Gastrocnemius medialis (tissue), 4 donors: ENCODE measurements at regions not wholly inside any gene's neighbourhood (a gene's known extent, or its start where the extent isn't known, plus 50 kb on each side); places are given as distances from the start of the nearest gene placed in this dataset.

Experiments used
- ATAC-seq, 2 donors: fragments of 150-250 bp; one replicate each; pipeline ENCODE4 v1.9.1; 2016
- DNase-seq, 2 donors: peaks; one replicate each; pipeline ENCODE4 v3.0.0-alpha.2; 2019
- H3K27ac ChIP-seq, 4 donors: fragments of 200-600 bp; sonication (generic); 1 replicate in 1 of 4; 2 replicates in 3 of 4; pipeline ENCODE4 v1.5.1; 2016 to 2018; ENCODE audit warnings: mild to moderate bottlenecking in 2 of 4, moderate library complexity in 1 of 4
- H3K27me3 ChIP-seq, 3 donors: fragments of 200-600 bp; sonication (generic) in 2 of 3; 1 replicate in 1 of 3; 2 replicates in 2 of 3; pipeline versions ENCODE4 v1.5.1 to v1.6.0; 2016 to 2019; ENCODE audit warnings: mild to moderate bottlenecking in 1 of 3, moderate library complexity in 1 of 3
- H3K36me3 ChIP-seq, 2 donors: fragments of 200-600 bp; sonication (generic) in 1 of 2; one replicate each; pipeline ENCODE4 v1.5.1; 2017 to 2018
- H3K4me1 ChIP-seq, 2 donors: fragments of 200-600 bp; sonication (generic) in 1 of 2; one replicate each; pipeline ENCODE4 v1.5.1; 2016 to 2017; ENCODE audit warnings: mild to moderate bottlenecking in 2 of 2
- H3K4me3 ChIP-seq, 4 donors: fragments of 200-600 bp; sonication (generic) in 3 of 4; 1 replicate in 1 of 4; 2 replicates in 3 of 4; pipeline ENCODE4 v1.5.1; 2016 to 2019; ENCODE audit warnings: mild to moderate bottlenecking in 2 of 4
- H3K9me3 ChIP-seq, 3 donors: fragments of 200-600 bp; sonication (generic) in 2 of 3; 1 replicate in 1 of 3; 2 replicates in 2 of 3; pipeline ENCODE4 v1.5.1; 2016 to 2019
- POLR2A ChIP-seq, 2 donors: fragments of 450-650 bp; IDR thresholded peaks; one replicate each; pipeline ENCODE4 v1.6.1; 2017; ENCODE audit warnings: antibody characterized with exemption in 2 of 2, mild to moderate bottlenecking in 2 of 2, moderate library complexity in 2 of 2
- in situ Hi-C, 4 donors: fragments of 200-750 bp; cut with MboI; loops; one replicate each; pipeline versions ENCODE4 v1.15.0 to v1.8.0; 2017; ENCODE audit warnings: low sequenced_read_pairs in 4 of 4
- intact Hi-C: fragments of 100-400 bp; cut with DNase I; formaldehyde crosslinking; loops from one replicate; pipeline ENCODE4 v1.15.1; 2023; ENCODE audit warnings: low total_unique reads
- TF ChIP-seq, protein P1 (sequence below), 5 experiments: fragments of 450-650 bp in 3 of 5; fragments of 200-600 bp in 2 of 5; sonication (generic) in 2 of 5; IDR thresholded peaks in 4 of 5; conservative IDR thresholded peaks in 1 of 5; 1 replicate in 4 of 5; 2 replicates in 1 of 5; pipeline ENCODE4 v1.5.1; 2016 to 2019; ENCODE audit warnings: antibody characterized with exemption in 5 of 5, mild to moderate bottlenecking in 3 of 5, moderate library complexity in 3 of 5

DNA sequence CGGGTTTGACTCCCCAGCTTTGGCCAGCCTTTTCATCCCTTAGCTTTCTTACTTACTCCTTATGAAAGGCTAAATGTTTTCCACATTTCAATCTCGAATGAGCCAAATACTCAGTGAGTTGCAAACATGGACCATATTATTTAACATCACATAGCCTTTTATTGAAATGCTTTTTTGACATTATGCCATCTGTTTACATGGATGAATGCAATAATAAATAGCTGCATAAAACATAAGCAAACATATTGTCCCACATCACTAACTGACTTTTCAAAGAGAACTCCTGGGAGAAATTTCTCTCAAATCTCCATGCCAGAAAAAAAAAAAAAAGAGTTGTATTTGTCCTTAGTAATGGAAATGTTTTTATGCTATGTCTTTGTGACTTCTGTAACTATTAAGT, 134.9 kb downstream of the LSMEM1 start:
- intact Hi-C loops (no loop called here), in situ Hi-C loops (no loop called here)
- TF ChIP-seq POLR2A (IDR thresholded peaks at IDR 0.05), result no peak
- TF ChIP-seq, protein P1, sequence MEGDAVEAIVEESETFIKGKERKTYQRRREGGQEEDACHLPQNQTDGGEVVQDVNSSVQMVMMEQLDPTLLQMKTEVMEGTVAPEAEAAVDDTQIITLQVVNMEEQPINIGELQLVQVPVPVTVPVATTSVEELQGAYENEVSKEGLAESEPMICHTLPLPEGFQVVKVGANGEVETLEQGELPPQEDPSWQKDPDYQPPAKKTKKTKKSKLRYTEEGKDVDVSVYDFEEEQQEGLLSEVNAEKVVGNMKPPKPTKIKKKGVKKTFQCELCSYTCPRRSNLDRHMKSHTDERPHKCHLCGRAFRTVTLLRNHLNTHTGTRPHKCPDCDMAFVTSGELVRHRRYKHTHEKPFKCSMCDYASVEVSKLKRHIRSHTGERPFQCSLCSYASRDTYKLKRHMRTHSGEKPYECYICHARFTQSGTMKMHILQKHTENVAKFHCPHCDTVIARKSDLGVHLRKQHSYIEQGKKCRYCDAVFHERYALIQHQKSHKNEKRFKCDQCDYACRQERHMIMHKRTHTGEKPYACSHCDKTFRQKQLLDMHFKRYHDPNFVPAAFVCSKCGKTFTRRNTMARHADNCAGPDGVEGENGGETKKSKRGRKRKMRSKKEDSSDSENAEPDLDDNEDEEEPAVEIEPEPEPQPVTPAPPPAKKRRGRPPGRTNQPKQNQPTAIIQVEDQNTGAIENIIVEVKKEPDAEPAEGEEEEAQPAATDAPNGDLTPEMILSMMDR (IDR thresholded peaks at IDR 0.05 in 4 of 5, conservative IDR thresholded peaks at IDR 0.05 in 1 of 5), result no peak
- ATAC-seq (no peak), DNase-seq (no peak)
- Histone ChIP-seq H3K4me1 (no peaks in the 10 kb centered on the region), H3K27me3 (no peaks in the 10 kb centered on the region), H3K27ac (no peak overlapping the region), H3K36me3 (no peaks in the 10 kb centered on the region), H3K4me3 (no peak overlapping the region), H3K9me3 (no peaks in the 10 kb centered on the region)

DNA sequence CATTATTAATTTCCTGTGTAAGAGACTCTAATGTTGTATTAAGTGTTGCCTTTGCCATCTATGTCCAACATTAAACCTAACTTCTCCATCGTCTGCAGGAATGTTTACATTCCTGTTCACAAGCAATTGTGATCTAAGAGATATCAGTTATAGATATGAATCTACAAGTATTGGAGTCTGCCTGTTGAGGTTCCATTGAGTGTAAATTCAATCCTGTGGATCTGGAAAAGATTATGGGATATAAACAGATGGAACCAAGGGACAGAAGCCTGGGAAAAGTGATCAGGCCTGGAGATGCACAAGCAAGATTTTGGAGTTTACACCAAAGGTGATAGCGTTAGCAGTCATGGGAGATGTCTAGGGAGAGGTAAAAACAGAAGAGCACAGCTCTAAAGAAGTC, 135.5 kb downstream of the LSMEM1 start:
- TF ChIP-seq POLR2A (IDR thresholded peaks at IDR 0.05), result no peak
- TF ChIP-seq, protein P1 (IDR thresholded peaks at IDR 0.05 in 4 of 5, conservative IDR thresholded peaks at IDR 0.05 in 1 of 5), result no peak
- H3K27ac ChIP-seq, result no peak overlapping the region
- in situ Hi-C loops, result no loop called here

DNA sequence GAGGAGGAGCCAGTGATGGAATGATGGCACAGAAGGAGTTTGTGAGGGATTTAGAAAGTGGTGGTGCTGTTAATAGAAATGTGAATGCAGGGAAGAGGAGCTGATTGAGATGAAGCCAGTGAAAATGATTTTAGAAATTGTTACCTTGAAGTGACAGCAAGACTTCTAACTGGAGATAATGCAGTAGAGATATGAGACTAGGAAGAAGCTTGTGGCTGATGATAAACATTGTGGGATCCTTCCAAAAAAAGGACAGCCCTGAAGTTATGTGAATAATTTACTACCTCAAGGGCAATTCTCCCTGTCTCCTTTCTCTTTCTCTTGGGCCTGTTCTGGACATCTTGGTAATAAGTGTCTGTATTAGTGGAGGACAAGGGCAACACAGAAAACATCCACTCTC, 138.6 kb downstream of the LSMEM1 start:
- no peak for DNase-seq
- Histone ChIP-seq H3K9me3 (no peaks in the 10 kb centered on the region), H3K4me3 (no peak overlapping the region), H3K36me3 (no peaks in the 10 kb centered on the region), H3K4me1 (peaks cover 0 to 4% of the 10 kb centered on the region in 2 donors), H3K27me3 (no peaks in the 10 kb centered on the region), H3K27ac (no peak overlapping the region)
- intact Hi-C loops, result no loop called here
- TF ChIP-seq, protein P1 (IDR thresholded peaks at IDR 0.05 in 4 of 5, conservative IDR thresholded peaks at IDR 0.05 in 1 of 5), result no peak
- no peak for TF ChIP-seq POLR2A (IDR thresholded peaks at IDR 0.05)
- in situ Hi-C loops, result no loop called here
- no peak for ATAC-seq

More for the DNA sequence above, 135.5 kb downstream of the LSMEM1 start:
- no peaks in the 10 kb centered on the region for H3K36me3 ChIP-seq
- no peaks in the 10 kb centered on the region for H3K27me3 ChIP-seq
- no peak for ATAC-seq
- no peaks in the 10 kb centered on the region for H3K4me1 ChIP-seq
- intact Hi-C loops, result no loop called here
- H3K4me3 ChIP-seq, result no peak overlapping the region
- no peaks in the 10 kb centered on the region for H3K9me3 ChIP-seq
- DNase-seq, result no peak

DNA sequence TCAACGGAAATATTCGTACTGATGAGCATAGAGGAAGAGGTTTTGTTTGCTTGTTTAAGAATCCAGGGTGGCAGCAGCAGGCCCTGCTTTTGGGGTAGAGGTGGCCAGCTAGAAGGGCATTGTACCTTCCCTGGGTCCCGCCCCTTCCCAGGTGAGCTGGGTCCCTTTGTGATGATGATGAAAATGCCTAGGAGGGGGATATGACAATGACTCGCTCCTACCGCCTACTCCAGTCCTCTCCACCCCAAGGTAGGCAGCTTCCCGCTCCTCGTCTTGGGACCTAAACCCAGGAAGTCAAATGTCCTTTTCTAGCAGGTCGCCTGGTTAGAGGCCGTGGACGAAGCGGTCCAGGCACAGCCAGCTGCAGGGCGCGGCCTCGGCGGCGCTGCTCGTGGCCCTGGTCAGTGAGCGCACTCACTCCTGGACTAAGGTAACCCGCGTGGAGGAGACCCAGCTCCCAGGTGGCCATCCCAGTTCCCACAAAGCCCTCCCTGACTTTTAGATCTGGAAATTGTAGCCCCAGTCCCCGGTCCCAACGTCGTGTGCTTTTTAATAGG, 141.4 kb downstream of the LSMEM1 start:
- intact Hi-C loops, result no loop called here
- ATAC-seq, result no peak
- TF ChIP-seq POLR2A (IDR thresholded peaks at IDR 0.05), result no peak
- TF ChIP-seq, protein P1 (IDR thresholded peaks at IDR 0.05 in 4 of 5, conservative IDR thresholded peaks at IDR 0.05 in 1 of 5), result no peak
- in situ Hi-C loops, result no loop called here
- no peaks in the 10 kb centered on the region for H3K36me3 ChIP-seq
- H3K9me3 ChIP-seq, result no peaks in the 10 kb centered on the region
- no peak for DNase-seq
- H3K4me1 ChIP-seq, result peaks cover 0 to 4% of the 10 kb centered on the region in 2 donors
- H3K27me3 ChIP-seq, result no peaks in the 10 kb centered on the region
- H3K27ac ChIP-seq, result no peak overlapping the region
- H3K4me3 ChIP-seq, result no peak overlapping the region

DNA sequence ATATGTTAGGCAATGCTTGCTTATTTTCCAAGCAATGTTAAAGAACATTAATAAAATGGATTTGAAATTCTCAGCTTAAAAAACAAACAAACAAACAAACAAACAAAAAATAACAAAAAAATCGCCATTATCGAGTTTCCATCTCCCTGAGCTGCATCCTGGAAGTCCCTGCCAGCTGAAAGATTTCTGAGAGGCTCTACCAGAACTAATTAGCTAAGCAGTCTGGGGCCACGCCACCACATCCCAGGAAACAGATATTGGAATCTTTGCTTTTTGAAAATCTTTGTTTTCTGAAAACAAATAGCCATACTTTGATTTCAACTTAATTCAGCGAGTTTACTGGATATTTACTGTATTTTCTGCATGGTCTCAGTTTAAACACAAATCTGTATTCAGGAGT, 143.6 kb downstream of the LSMEM1 start:
- no peaks in the 10 kb centered on the region for H3K36me3 ChIP-seq
- no peaks in the 10 kb centered on the region for H3K9me3 ChIP-seq
- intact Hi-C loops, result no loop called here
- no peak overlapping the region for H3K27ac ChIP-seq
- H3K4me3 ChIP-seq, result no peak overlapping the region
- in situ Hi-C loops, result no loop called here
- TF ChIP-seq, protein P1 (IDR thresholded peaks at IDR 0.05 in 4 of 5, conservative IDR thresholded peaks at IDR 0.05 in 1 of 5), result no peak
- no peak for TF ChIP-seq POLR2A (IDR thresholded peaks at IDR 0.05)
- DNase-seq (no peak), ATAC-seq (no peak)
- peaks cover 0 to 4% of the 10 kb centered on the region in 2 donors for H3K4me1 ChIP-seq
- H3K27me3 ChIP-seq, result no peaks in the 10 kb centered on the region
